Mucosa of descending colon (tissue), 3 donors: ENCODE measurements at regions not wholly inside any gene's neighbourhood (a gene's known extent, or its start where the extent isn't known, plus 50 kb on each side); places are given as distances from the start of the nearest gene placed in this dataset.

Experiments
- ATAC-seq: fragments of 200-7000 bp; cut with Tn5 transposase; one replicate; pipeline ENCODE4 v1.9.1; 2020; ENCODE audit warnings: mild to moderate bottlenecking, moderate library complexity
- DNase-seq, 3 donors: peaks; one replicate each; pipeline ENCODE4 v3.0.0-alpha.2; 2020
- H3K36me3 ChIP-seq: fragments of 200-600 bp; one replicate; pipeline ENCODE4 v1.8.0; 2021; ENCODE audit warnings: low read depth, mild to moderate bottlenecking
- H3K4me1 ChIP-seq: fragments of 200-600 bp; one replicate; pipeline ENCODE4 v1.8.0; 2021; ENCODE audit warnings: low read depth, mild to moderate bottlenecking
- H3K4me3 ChIP-seq: fragments of 200-600 bp; one replicate; pipeline ENCODE4 v1.8.0; 2021; ENCODE audit warnings: mild to moderate bottlenecking
- H3K9me3 ChIP-seq: fragments of 200-600 bp; one replicate; pipeline ENCODE4 v1.8.0; 2021; ENCODE audit warnings: mild to moderate bottlenecking
- CTCF ChIP-seq: fragments of 200-600 bp; IDR thresholded peaks from one replicate; pipeline ENCODE4 v1.8.0; 2022; ENCODE audit warnings: antibody characterized with exemption, mild to moderate bottlenecking
- intact Hi-C, 2 donors: fragments of 100-400 bp; cut with DNase I in 1 of 2; cut with micrococcal nuclease in 1 of 2; formaldehyde crosslinking; loops; one replicate each; pipeline versions ENCODE4 v1.11.0 to v1.11.1; 2022; cut with DNase I, micrococcal nuclease
- donor health status: DM: no; HTN: no; CAD: no; lungs with moderate emphysema.
- donor health status: DM: no; HTN: no; CAD: no.
- donor health status: DM: no; HTN: yes; CAD: no.

- Histone ChIP-seq H3K9me3 (peaks cover 77% of the 10 kb centered on the region), H3K4me3 (no peak overlapping the region), H3K36me3 (no peaks in the 10 kb centered on the region), H3K4me1 (no peaks in the 10 kb centered on the region)
- DNase-seq: no peak
- ATAC-seq: no peak
- no peak for TF ChIP-seq CTCF
- intact Hi-C loops: no loop called here
These were observed 202.9 kb downstream of the LRRC3B start for GRCh38 chr3:26825454-26825853.

- Histone ChIP-seq H3K4me1 (no peaks in the 10 kb centered on the region), H3K9me3 (peaks cover 60% of the 10 kb centered on the region), H3K36me3 (no peaks in the 10 kb centered on the region), H3K4me3 (no peak overlapping the region)
- no peak for DNase-seq
- no peak for TF ChIP-seq CTCF
- ATAC-seq: no peak
- intact Hi-C loops: no loop called here
These were observed 204.6 kb downstream of the LRRC3B start for GRCh38 chr3:26827169-26827568.

GRCh38 chr3:26838026-26838425 is 215.5 kb downstream of the LRRC3B start:
- no peak for DNase-seq
- TF ChIP-seq CTCF: no peak
- no peaks in the 10 kb centered on the region for H3K9me3 ChIP-seq
- no peaks in the 10 kb centered on the region for H3K4me1 ChIP-seq
- intact Hi-C loops: no loop called here
- no peak overlapping the region for H3K4me3 ChIP-seq
- no peak for ATAC-seq
- no peaks in the 10 kb centered on the region for H3K36me3 ChIP-seq

- ATAC-seq: no peak
- intact Hi-C loops: no loop called here
- TF ChIP-seq CTCF: no peak
These were observed 216.4 kb downstream of the LRRC3B start for GRCh38 chr3:26839001-26839400.

GRCh38 chr3:26840272-26840870 is 217.8 kb downstream of the LRRC3B start:
- TF ChIP-seq CTCF: no peak
- ATAC-seq (no peak), DNase-seq (no peak)

More at GRCh38 chr3:26839001-26839400, 216.4 kb downstream of the LRRC3B start:
- no peaks in the 10 kb centered on the region for H3K9me3 ChIP-seq
- H3K4me3 ChIP-seq: no peak overlapping the region
- DNase-seq: no peak
- H3K4me1 ChIP-seq: no peaks in the 10 kb centered on the region
- H3K36me3 ChIP-seq: no peaks in the 10 kb centered on the region

GRCh38 chr3:26845194-26845593 is 222.6 kb downstream of the LRRC3B start:
- TF ChIP-seq CTCF: no peak
- Histone ChIP-seq H3K36me3 (no peaks in the 10 kb centered on the region), H3K4me1 (no peaks in the 10 kb centered on the region), H3K9me3 (no peaks in the 10 kb centered on the region), H3K4me3 (no peak overlapping the region)
- DNase-seq (no peak), ATAC-seq (no peak)
- intact Hi-C loops: no loop called here

More at GRCh38 chr3:26840272-26840870, 217.8 kb downstream of the LRRC3B start:
- Histone ChIP-seq H3K4me1 (no peaks in the 10 kb centered on the region), H3K9me3 (no peaks in the 10 kb centered on the region), H3K36me3 (no peaks in the 10 kb centered on the region), H3K4me3 (no peak overlapping the region)
- intact Hi-C loops: no loop called here
